ENCODE measurements at regions not wholly inside any gene's neighbourhood (a gene's known extent, or its start where the extent isn't known, plus 50 kb on each side); places are given as distances from the start of the nearest gene placed in this dataset.
"Not testable (repeated sequence)": the region's sequence is repeated elsewhere in the genome, so short reads cannot be mapped to it uniquely, and the experiment has no call there.

- not testable (repeated sequence) for H3K4me3 ChIP-seq (ENCODE audit: low read depth, low read length); H3K4me1 ChIP-seq (ENCODE audit: control insufficient read depth, insufficient read depth, low read length)
These were observed 111.4 kb upstream of the METTL9 start for GRCh38 chr16:21487956-21488355.

GRCh38 chr16:21499046-21499445, 100.3 kb upstream of the METTL9 start:
- H3K4me3 ChIP-seq (ENCODE audit: low read depth, low read length); H3K4me1 ChIP-seq (ENCODE audit: control insufficient read depth, insufficient read depth, low read length); H3K27me3 ChIP-seq (ENCODE audit: control insufficient read depth, insufficient read depth, low read length); H3K27ac ChIP-seq (ENCODE audit: low read depth, low read length); DNase-seq (ENCODE audit: low read depth in 4 of 6, low spot score in 6 of 6); H3K9me3 ChIP-seq (ENCODE audit: control insufficient read depth, insufficient read depth, low read length); H3K36me3 ChIP-seq (ENCODE audit: control insufficient read depth, insufficient read depth, low read length): not testable (repeated sequence)
- no CpG with 5 or more reads among the region's 9 CpGs for WGBS (ENCODE audit: insufficient coverage)

More at GRCh38 chr16:21487956-21488355, 111.4 kb upstream of the METTL9 start:
- WGBS (ENCODE audit: insufficient coverage), result no CpG with 5 or more reads among the region's 4 CpGs
- H3K27me3 ChIP-seq (ENCODE audit: control insufficient read depth, insufficient read depth, low read length); H3K36me3 ChIP-seq (ENCODE audit: control insufficient read depth, insufficient read depth, low read length); H3K27ac ChIP-seq (ENCODE audit: low read depth, low read length); H3K9me3 ChIP-seq (ENCODE audit: control insufficient read depth, insufficient read depth, low read length): not testable (repeated sequence)
- DNase-seq (ENCODE audit: low read depth in 4 of 6, low spot score in 6 of 6), result peak in 1 of 6 donors; percentile 27

GRCh38 chr16:21501223-21501868, 98.0 kb upstream of the METTL9 start:
- H3K27ac ChIP-seq (ENCODE audit: low read depth, low read length), result peak overlapping the region; percentile 89
- not testable (repeated sequence) for H3K36me3 ChIP-seq (ENCODE audit: control insufficient read depth, insufficient read depth, low read length); H3K4me1 ChIP-seq (ENCODE audit: control insufficient read depth, insufficient read depth, low read length); H3K9me3 ChIP-seq (ENCODE audit: control insufficient read depth, insufficient read depth, low read length); H3K27me3 ChIP-seq (ENCODE audit: control insufficient read depth, insufficient read depth, low read length)
- under 1% methylated on average over 35 of the region's 51 CpGs for WGBS (ENCODE audit: insufficient coverage)
- H3K4me3 ChIP-seq (ENCODE audit: low read depth, low read length), result peak overlapping the region; percentile 85
- peak in 1 of 6 donors; percentile 43 for DNase-seq (ENCODE audit: low read depth in 4 of 6, low spot score in 6 of 6)

GRCh38 chr16:21501869-21502667, 97.3 kb upstream of the METTL9 start:
- Histone ChIP-seq H3K27ac (ENCODE audit: low read depth, low read length) (peak overlapping the region; percentile 89), H3K9me3 (ENCODE audit: control insufficient read depth, insufficient read depth, low read length) (no peaks in the 10 kb centered on the region), H3K4me3 (ENCODE audit: low read depth, low read length) (peak overlapping the region; percentile 85), H3K4me1 (ENCODE audit: control insufficient read depth, insufficient read depth, low read length) (no peaks in the 10 kb centered on the region), H3K27me3 (ENCODE audit: control insufficient read depth, insufficient read depth, low read length) (no peaks in the 10 kb centered on the region), H3K36me3 (ENCODE audit: control insufficient read depth, insufficient read depth, low read length) (peaks cover 6% of the 10 kb centered on the region)
- WGBS (ENCODE audit: insufficient coverage), result under 1% methylated on average over 70 of the region's 91 CpGs
- DNase-seq (ENCODE audit: low read depth in 4 of 6, low spot score in 6 of 6), result peak; percentile 50 to 96 (median 81)

GRCh38 chr16:21503574-21503920, 95.8 kb upstream of the METTL9 start:
- no CpG with 5 or more reads among the region's 6 CpGs for WGBS (ENCODE audit: insufficient coverage)
- not testable (repeated sequence) for H3K27me3 ChIP-seq (ENCODE audit: control insufficient read depth, insufficient read depth, low read length)

GRCh38 chr16:21503941-21504832, 95.2 kb upstream of the METTL9 start:
- H3K27ac ChIP-seq (ENCODE audit: low read depth, low read length); H3K27me3 ChIP-seq (ENCODE audit: control insufficient read depth, insufficient read depth, low read length); H3K4me3 ChIP-seq (ENCODE audit: low read depth, low read length); H3K9me3 ChIP-seq (ENCODE audit: control insufficient read depth, insufficient read depth, low read length); DNase-seq (ENCODE audit: low read depth in 4 of 6, low spot score in 6 of 6): not testable (repeated sequence)
- 100% methylated on average over 4 of the region's 17 CpGs for WGBS (ENCODE audit: insufficient coverage)
- H3K4me1 ChIP-seq (ENCODE audit: control insufficient read depth, insufficient read depth, low read length), result peaks cover 15% of the 10 kb centered on the region
- H3K36me3 ChIP-seq (ENCODE audit: control insufficient read depth, insufficient read depth, low read length), result peaks cover 15% of the 10 kb centered on the region

More at GRCh38 chr16:21503574-21503920, 95.8 kb upstream of the METTL9 start:
- H3K4me1 ChIP-seq (ENCODE audit: control insufficient read depth, insufficient read depth, low read length); H3K9me3 ChIP-seq (ENCODE audit: control insufficient read depth, insufficient read depth, low read length); H3K27ac ChIP-seq (ENCODE audit: low read depth, low read length); DNase-seq (ENCODE audit: low read depth in 4 of 6, low spot score in 6 of 6); H3K4me3 ChIP-seq (ENCODE audit: low read depth, low read length): not testable (repeated sequence)
- H3K36me3 ChIP-seq (ENCODE audit: control insufficient read depth, insufficient read depth, low read length), result peaks cover 15% of the 10 kb centered on the region

GRCh38 chr16:21505751-21506520, 93.4 kb upstream of the METTL9 start:
- not testable (repeated sequence) for DNase-seq (ENCODE audit: low read depth in 4 of 6, low spot score in 6 of 6); H3K27me3 ChIP-seq (ENCODE audit: control insufficient read depth, insufficient read depth, low read length); H3K9me3 ChIP-seq (ENCODE audit: control insufficient read depth, insufficient read depth, low read length); H3K27ac ChIP-seq (ENCODE audit: low read depth, low read length); H3K4me3 ChIP-seq (ENCODE audit: low read depth, low read length)
- peaks cover 22% of the 10 kb centered on the region for H3K36me3 ChIP-seq (ENCODE audit: control insufficient read depth, insufficient read depth, low read length)
- 96% methylated on average over 3 of the region's 6 CpGs for WGBS (ENCODE audit: insufficient coverage)
- H3K4me1 ChIP-seq (ENCODE audit: control insufficient read depth, insufficient read depth, low read length), result peaks cover 31% of the 10 kb centered on the region

GRCh38 chr16:21506857-21507456, 92.4 kb upstream of the METTL9 start:
- H3K4me3 ChIP-seq (ENCODE audit: low read depth, low read length); H3K27me3 ChIP-seq (ENCODE audit: control insufficient read depth, insufficient read depth, low read length); H3K27ac ChIP-seq (ENCODE audit: low read depth, low read length); DNase-seq (ENCODE audit: low read depth in 4 of 6, low spot score in 6 of 6); H3K9me3 ChIP-seq (ENCODE audit: control insufficient read depth, insufficient read depth, low read length): not testable (repeated sequence)
- Histone ChIP-seq H3K4me1 (ENCODE audit: control insufficient read depth, insufficient read depth, low read length) (peaks cover 39% of the 10 kb centered on the region), H3K36me3 (ENCODE audit: control insufficient read depth, insufficient read depth, low read length) (peaks cover 27% of the 10 kb centered on the region)
- WGBS (ENCODE audit: insufficient coverage), result 77% methylated on average over 23 of the region's 23 CpGs

All from spinal cord (tissue), 9 donors.